Cortex of kidney (tissue), 1 donor: ENCODE measurements at regions not wholly inside any gene's neighbourhood (a gene's known extent, or its start where the extent isn't known, plus 50 kb on each side); places are given as distances from the start of the nearest gene placed in this dataset.
"Not testable (repeated sequence)": the region's sequence is repeated elsewhere in the genome, so short reads cannot be mapped to it uniquely, and the experiment has no call there.

Experiments
- DNase-seq: peaks from one replicate; lab custom pipeline; 2025; lab: John Stamatoyannopoulos, UW

DNA sequence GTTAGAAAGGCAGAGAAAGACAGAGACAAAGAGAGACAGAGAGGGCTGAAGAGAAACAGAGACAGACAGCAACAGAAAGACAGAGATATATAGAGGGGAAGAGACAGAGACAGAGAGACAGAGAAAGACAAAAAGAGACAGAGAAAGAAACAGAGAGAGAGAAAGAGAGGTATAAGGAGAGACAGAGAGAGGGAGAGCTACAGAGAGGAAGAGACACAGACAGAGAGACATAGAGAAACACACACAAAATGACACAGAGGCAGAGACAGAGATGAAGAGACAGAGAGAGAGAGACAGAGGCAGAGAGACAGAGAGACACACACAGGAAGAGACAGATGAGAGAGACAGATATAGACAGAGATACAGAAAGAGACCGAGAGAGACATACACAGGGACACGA lies 168.6 kb downstream of the TMEM121 start:
- no peak for DNase-seq

DNA sequence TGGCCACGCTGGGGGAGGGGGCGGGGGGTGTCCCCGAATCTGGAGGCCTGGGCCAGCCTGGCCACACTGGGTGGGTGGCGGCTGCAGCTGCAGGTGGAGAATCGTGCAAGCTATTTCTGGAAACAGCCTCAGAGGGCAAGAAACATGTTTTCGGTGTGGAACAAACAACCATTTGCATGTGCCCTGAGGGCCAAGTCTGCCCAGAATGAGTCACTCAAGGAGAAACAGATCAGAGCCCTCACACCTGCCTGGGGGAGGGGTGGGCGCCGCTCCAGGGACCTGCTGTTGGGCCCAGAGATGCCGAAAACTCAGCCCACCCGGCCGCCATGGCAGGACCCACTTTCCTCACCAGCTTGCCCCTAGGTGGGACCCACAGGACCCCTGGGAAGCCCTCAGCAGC lies 170.0 kb downstream of the TMEM121 start:
- DNase-seq = not testable (repeated sequence)

DNA sequence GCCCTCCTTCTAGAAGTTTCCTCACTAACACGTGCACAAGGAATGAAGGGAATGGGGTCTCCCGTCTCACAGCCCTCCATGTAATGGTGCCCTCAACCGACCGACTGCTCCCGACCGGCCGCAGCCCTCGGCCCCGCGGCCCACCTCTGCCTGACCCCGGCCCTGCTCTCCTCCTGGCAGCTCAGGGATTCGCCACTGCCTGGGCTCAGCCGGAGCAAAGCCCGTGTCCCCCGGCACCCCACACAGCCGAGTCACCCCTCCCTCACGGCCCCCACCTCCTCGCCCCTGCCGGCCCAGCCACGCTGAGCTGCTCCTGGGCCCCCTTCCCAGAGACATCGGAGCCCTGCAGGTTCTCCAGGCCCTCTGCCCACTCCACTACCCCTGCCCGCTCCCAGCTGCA lies 171.0 kb downstream of the TMEM121 start:
- DNase-seq = not testable (repeated sequence)

DNA sequence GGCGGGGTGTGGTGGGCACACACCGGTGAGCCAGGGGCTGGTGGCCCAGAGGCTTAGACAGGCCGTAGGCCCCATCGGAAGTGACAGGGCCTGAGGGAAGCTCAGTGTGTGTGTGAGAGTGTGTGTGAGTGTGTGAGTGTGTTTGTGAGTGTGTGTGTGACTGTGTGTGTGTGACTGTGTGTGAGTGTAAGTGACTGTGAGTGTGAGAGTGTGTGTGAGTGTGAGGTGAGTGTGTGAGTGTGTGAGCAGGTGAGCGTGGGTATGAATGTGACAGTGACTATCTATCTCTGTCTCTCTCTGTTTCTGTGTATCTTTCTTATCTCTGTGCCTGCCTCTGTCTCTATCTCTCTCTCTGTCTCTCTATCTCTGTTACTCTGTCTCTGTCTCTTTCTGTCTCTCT lies 171.6 kb downstream of the TMEM121 start:
- not testable (repeated sequence) for DNase-seq

DNA sequence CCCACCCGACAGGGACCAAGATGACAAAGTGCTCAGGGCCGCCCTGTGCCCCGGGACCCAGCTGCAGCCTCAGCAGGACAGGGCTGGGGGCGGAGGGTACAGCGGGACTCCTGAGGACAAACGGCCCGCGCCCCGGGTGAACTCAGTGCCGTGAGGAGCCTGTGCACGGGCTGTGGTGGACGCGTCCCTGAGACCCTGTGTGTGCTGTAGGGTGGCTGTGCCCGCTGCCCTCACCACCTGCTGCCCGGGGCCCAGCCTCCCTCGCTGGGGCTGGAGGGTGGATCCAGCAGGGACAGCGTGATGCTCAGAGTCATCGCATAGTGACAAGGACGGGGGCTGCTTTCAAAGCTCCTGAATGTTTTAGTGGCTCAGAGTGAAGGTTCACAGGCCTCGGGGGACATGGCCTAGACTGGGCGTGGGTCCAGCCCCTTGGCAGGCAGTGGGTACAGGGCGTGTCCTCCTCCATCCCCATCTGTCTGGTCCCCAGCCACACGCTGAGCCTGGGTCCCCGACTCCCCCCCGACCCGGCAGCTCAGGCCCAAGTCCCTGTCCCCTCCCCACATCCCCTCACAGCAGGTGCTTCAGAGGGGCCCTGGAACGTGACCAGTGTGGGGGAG lies 172.7 kb downstream of the TMEM121 start:
- DNase-seq = not testable (repeated sequence)

DNA sequence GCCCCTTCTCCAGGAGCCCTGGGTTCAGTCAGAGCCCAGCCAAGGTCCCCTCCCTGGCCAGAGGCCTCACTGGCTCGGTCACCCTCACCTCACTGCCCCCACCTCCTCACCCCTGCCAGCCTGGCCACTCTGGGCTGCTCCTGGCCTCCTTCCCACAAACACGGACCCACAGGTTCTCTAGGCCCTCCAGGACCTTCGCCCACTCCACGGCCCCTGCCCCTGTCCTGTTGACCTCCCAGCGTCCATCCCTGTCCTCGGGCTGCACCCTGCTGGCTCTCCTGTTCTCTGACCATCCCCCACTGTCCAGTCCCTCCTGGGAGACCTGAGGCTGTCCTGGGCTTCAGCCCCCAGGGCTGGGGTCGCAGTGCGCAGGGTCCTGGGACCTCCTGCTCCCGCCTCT lies 173.3 kb downstream of the TMEM121 start:
- not testable (repeated sequence) for DNase-seq

DNA sequence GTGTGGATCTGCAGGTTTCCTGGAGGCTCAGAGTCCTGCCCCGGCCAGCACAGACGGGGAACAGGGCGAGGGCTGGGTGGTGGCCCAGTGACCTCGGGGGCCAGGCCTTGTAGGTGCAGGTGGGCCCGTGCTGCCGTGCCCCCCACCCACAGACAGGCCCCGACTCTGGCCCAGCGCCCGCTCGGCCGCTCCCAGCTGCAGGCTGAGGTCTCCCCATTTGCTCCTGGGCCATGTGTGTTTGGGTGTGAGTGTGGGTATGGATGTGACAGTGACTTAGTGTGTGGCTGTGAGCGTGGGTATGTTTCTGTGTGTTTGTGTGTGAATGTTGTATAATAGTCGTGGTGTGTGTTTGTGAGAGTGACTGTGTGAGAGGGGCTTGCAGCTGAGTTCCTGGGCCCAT lies 173.8 kb downstream of the TMEM121 start:
- not testable (repeated sequence) for DNase-seq

DNA sequence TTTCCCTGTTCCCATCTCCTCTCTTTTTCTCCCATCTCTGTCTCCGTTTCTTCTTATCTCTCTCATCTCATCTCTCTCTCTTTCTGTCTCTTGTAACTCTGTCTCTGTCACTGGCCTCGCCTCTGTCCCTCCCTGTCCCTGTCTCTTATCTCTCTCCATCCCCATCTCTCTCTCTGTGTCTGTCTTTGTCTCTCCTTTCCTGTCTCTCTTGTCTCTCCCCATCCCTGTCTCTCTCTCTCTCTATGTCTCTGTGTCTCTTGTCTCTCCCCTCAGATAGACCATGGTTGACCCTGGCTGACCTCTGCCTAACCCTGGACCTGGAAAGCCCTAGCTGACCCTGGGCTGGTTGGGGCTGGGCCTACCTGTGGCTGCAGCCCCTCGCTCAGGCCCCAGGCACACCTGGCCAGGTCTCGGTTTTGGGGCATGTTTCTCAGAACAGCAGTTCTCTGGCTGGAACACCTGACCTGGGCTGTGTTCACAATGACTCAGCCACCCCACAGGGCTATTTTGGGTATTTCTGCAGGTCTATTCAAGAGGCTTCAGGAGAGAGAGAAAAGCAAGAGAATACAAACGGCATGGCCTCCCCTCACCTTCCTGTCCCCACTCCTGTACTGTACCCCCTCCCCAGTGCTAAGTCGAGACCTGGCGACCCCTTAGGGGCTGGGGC lies 174.4 kb downstream of the TMEM121 start:
- DNase-seq = no peak

DNA sequence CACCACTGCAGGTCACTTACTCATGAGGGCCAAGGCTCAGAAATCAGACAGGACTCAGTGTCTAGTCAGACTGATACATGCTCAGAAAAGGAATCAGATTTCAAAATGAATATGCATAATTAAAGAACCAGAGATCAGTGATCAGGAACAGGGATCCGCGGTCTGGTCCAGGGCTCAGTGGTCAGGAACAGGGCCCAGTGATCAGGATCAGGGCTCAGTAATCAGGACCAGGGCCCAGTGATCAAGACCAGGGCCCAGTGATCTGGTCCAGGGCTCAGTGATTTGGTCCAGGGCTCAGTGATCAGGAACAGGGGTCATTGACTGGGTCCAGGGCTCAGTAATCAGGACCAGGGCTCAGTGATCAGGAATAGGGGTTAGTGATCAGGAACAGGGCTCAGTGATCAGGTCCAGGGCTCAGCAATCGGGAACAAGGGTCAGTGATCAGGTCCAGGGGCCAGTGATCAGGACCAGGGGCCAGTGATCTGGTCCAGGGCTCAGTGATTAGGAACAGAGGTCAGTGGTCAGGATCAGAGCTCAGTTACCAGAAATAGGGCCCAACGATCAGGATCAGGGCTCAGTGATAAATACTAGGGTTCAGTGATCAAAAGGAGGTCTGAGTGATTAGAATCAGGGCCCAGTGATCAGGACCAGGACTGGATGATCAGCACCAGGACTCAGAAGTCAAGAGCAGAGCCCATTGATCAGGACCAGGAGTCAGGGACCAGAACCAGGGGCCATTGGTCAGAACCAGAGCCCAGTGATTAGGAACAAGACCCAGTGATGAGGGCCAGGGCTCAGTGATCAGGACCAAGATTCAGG lies 175.3 kb downstream of the TMEM121 start:
- DNase-seq = no peak

DNA sequence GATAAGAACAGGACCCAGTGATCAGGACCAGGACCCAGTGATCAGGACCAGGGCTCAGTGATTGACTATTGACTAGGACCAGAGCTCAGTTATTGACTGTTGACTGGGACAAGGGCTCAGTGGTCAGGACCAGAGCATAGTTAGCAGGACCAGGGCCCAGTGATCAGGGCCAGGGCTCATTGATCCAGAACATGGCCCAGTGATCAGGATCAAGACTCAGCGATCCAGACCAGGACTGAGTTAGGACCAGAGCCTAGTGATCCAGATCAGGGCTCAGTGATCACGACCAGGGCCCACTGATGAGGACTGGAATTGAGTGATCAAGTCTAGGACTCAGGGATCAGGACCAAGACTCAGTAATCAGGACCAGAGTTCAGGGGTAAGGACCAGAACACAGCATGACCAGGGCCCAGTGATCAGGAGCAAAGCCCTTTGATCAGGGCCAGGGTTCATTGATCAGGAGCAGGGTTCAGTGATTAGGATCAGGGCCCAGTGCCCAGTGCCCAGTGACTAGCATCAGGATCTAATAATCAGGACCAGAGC lies 176.0 kb downstream of the TMEM121 start:
- DNase-seq = no peak

DNA sequence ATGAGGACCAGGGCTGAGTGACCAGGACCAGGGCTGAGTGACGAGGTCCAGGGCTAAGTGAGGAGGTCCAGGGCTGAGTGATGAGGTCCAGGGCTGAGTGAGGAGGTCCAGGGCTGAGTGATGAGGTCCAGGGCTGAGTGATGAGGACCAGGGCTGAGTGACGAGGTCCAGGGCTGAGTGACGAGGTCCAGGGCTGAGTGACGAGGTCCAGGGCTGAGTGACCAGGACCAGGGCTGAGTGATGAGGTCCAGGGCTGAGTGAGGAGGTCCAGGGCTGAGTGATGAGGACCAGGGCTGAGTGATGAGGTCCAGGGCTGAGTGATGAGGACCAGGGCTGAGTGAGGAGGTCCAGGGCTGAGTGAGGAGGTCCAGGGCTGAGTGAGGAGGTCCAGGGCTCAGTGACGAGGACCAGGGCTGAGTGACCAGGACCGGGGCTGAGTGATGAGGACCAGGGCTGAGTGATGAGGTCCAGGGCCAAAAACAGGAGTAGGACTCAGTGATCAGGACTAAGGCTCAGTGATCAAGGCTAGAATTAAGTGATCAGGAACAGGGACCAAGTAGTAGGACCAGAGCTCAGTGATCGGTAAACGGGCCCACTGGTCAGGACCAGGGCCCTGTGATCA lies 176.8 kb downstream of the TMEM121 start:
- DNase-seq = not testable (repeated sequence)

DNA sequence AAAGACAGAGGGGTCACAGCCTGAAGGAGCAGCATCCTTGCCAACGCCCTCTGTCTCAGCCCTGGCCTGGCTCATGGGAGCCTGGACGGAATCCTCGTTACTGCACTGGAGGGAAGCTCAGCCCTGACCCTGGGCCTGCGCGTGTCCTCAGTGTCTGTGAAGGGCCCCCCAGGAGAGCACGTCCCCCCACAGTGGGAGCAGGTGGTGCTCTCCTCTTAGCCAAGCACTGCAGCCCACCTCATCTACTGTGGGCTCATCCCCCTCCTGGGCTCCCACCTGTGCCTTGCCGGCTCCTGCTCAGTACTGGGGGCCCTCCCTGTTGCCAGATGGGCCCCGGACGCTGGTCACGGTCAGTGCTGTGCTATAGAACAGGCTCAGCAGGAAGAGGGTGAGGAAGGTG lies 177.7 kb downstream of the TMEM121 start:
- DNase-seq = not testable (repeated sequence)

DNA sequence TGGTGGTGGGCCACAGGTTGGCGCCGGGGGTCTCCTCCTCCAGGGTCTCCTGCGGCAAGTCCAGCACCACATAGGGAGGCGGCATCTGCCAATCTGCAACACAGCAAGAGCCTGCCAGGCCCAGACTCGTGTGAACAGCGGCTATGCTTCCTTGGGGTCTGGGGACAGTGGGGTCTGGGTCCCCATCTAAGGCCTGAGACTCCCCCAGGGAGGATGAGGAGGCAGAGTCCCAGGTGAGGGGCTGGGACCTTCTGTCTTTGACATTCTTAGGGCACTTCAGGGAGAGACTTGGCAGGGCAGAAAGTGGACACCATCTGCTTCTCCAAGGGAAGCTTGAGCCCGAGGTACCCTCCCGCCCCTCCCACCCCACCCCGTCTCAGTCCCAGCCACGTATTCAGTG lies 178.1 kb downstream of the TMEM121 start:
- not testable (repeated sequence) for DNase-seq

DNA sequence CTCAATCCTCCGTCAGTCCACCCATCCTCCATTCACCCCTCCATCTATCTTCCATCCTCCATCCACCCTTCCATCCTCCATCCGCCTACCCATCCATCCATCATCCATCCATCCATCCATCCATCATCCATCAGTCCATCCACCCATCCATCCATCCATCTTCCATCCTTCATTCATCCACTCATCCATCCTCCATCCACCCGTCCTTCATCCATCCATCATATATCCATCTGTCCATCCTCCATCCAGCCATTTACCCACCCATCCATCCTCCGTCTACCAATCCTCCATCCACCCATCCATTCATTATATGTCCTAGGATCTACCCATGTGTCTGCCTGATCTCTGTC lies 179.1 kb downstream of the TMEM121 start:
- not testable (repeated sequence) for DNase-seq

DNA sequence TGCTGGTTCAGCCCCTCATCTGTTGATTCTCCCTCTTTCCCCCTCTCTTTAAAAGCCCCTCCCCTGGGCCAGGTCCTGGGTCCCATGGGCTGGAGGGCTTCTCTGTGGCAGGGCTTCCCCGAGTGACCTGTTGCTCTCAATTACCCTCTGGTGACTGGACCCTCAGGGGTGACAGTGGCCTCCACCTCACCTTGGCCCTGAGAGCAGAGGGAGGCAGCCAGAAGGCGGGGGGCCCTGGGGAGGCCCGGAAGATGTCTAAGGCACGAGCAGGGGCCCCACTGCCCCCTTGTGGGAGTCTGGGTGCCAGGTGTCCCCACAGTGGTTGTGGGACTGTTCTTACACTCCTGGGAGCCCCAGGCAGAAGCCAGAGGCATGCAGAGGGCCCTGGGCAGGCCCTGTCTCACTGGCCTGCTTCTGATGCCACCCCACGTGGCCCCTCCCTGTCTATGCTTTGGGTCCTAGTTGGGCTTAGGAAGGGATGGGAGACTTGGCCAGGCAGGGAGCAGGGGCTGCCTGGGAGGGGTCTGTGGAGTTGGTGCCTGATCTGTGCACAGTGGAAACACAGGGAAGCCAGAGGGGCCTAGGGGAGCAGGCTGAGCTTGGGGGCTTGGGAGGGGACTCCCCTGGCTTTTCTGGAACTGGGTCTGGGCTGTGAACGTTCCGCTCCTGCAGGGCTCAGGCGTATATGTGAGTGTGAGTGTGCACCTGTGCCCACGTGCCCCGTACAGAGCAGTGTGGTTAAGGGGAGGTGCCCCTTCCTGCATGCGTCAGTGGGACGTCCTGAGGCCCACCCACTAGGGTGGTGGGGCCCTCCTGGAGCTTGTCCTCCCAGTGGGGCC lies 179.7 kb downstream of the TMEM121 start:
- not testable (repeated sequence) for DNase-seq

DNA sequence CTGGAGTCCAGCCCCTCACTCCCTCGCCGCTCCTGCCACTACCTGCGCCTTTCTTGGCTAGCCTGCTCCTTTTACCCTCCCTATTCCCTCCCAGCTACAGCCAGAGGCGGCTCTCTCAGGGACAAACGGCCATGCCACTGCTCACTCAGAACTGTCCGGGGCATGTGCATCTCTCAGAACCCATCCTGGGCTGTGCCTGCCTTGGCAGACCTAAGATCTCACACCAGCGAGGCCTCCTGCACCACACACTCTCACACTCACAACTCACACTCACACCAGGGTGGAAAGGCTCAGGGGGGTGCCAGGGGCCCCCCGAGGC lies 180.3 kb downstream of the TMEM121 start:
- DNase-seq = not testable (repeated sequence)

DNA sequence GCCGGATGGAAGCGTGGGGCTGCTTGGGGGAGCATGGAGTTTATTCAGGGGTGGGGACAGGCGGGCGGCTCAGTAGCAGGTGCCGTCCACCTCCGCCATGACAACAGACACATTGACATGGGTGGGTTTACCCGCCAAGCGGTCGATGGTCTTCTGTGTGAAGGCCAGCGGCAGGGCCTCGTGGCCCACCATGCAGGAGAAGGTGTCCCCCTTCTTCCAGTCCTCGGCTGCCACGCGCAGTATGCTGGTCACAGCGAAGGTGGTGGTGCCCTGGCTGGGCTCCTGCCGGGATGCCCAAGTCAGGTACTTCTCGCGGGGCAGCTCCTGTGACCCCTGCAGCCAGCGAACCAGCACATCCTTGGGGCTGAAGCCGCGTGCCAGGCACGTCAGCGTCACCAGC lies 180.7 kb downstream of the TMEM121 start:
- not testable (repeated sequence) for DNase-seq

DNA sequence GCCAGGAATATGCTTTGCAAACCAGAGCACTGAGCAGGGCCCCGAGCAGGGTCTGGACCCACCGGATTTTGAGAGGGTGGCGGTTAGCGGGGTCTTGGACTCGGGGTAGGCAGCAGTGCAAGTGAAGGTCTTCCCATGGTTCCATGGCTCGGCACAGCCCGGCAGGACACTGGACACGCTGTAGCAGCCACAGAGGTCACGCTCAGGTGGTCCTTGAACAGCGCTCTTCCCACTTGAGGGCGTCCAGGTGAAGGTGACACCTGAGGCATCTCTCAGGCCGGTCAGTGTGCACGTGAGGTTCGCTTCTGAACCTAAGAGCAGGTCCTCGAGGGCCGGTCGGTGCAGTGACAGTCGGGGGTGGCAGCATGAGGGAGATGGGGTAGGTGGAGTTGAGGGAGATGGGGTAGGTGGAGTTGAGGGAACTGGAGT lies 181.4 kb downstream of the TMEM121 start:
- DNase-seq = not testable (repeated sequence)

DNA sequence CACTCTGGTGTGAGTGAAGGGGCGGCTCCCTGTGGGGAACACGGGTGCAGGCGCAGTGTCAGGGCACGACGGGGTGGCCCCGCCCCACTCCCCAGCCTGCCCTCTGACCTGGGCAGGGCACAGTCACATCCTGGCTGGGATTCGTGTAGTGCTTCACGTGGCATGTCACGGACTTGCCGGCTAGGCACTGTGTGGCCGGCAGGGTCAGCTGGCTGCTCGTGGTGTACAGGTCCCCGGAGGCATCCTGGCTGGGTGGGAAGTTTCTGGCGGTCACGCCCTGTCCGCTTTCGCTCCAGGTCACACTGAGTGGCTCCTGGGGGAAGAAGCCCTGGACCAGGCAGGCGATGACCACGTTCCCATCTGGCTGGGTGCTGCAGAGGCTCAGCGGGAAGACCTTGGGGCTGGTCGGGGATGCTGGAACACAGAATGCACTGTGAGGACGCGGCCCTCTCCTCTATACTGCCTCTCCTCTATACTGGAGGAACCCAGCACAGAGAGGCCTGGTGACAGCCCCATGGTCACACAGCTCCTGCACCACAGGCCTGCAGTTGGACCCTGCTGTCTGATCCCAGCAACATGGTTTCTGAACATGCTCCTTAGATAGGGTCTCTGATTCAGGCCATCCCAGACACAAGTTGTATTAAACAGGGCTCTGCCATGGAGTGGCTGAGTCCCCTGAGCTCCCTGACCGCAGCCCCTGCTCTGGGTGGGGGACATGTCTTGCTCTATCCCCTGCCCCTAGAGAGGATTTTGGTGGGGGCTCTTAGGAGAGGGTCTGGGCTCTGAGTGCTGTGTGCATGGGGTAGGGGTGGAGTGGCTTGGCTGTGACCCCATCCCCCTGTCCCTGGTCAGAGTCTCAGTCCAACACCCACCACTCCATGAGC lies 182.1 kb downstream of the TMEM121 start:
- DNase-seq = not testable (repeated sequence)
